ENCODE measurements at regions not wholly inside any gene's neighbourhood (a gene's known extent, or its start where the extent isn't known, plus 50 kb on each side); places are given as distances from the start of the nearest gene placed in this dataset.

DNA sequence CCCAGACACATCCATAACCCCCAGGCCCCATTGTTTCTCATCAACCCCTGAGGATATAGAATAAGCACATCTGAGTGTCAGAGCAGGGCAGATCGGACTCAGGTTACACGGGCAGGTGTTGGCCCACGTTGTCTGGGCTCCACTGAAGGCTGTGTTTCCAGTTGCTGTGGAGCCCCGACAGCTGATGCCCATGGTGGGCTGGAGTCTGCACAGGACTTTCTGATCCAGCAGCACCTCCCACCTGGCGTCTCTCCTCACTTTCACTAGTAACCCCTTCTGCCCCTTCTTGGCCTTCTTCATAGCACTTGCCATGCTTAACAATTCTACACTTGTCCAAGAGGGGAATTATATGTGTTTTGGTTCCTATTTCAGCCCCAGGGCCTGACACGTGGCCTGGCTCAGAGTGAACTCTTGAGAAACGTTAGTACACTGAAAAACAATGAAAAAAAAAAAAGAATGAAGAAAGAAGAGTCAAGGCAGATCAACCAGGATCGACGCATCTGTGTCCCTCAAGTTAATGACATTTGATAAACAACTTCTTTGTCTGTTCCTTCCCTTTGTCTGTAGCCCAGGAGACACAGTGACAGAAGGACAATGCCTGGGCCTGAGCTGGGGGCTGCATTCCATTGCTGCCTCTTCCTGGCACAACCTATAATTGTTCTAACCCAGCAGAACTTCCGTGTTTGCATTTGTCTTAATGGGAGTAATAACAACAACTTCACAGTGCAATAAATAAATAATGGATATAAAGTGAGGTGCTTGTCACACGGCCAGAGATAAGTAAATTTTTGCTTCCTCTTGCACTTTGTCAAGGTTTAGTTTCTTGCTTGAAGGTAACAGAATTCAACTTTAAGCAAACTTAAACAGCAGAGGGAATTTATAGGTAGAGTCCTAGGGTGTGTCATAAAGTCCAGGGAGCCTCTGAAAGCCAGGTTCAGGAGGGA is 224.2 kb upstream of the SSTR4 start:
- Histone ChIP-seq H3K4me1 (ENCODE audit: control insufficient read depth in 2 of 2, insufficient read depth in 2 of 2, low read length in 2 of 2) (no peaks in the 10 kb centered on the region), H3K27me3 (ENCODE audit: control insufficient read depth in 2 of 2, insufficient read depth in 2 of 2, low read length in 2 of 2) (no peaks in the 10 kb centered on the region), H3K36me3 (ENCODE audit: control insufficient read depth in 2 of 2, insufficient read depth in 2 of 2, low read length in 2 of 2) (no peaks in the 10 kb centered on the region), H3K9ac (ENCODE audit: low read depth in 1 of 2, low read length in 2 of 2) (no peak overlapping the region), H3K4me3 (ENCODE audit: low read length in 2 of 2) (no peak overlapping the region), H3K9me3 (ENCODE audit: control insufficient read depth in 2 of 2, low read length in 2 of 2) (no peaks in the 10 kb centered on the region), H3K27ac (ENCODE audit: low read depth in 2 of 2, low read length in 2 of 2) (no peak overlapping the region)

- Histone ChIP-seq H3K27me3 (ENCODE audit: control insufficient read depth in 2 of 2, insufficient read depth in 2 of 2, low read length in 2 of 2) (no peaks in the 10 kb centered on the region), H3K9ac (ENCODE audit: low read depth in 1 of 2, low read length in 2 of 2) (no peak overlapping the region), H3K27ac (ENCODE audit: low read depth in 2 of 2, low read length in 2 of 2) (no peak overlapping the region), H3K4me1 (ENCODE audit: control insufficient read depth in 2 of 2, insufficient read depth in 2 of 2, low read length in 2 of 2) (no peaks in the 10 kb centered on the region), H3K36me3 (ENCODE audit: control insufficient read depth in 2 of 2, insufficient read depth in 2 of 2, low read length in 2 of 2) (no peaks in the 10 kb centered on the region), H3K9me3 (ENCODE audit: control insufficient read depth in 2 of 2, low read length in 2 of 2) (no peaks in the 10 kb centered on the region), H3K4me3 (ENCODE audit: low read length in 2 of 2) (no peak overlapping the region)
These were observed 220.5 kb upstream of the SSTR4 start for GRCh38 chr20:22814471-22815205.

- H3K27ac ChIP-seq (ENCODE audit: low read depth in 2 of 2, low read length in 2 of 2): no peak overlapping the region
- H3K9ac ChIP-seq (ENCODE audit: low read depth in 1 of 2, low read length in 2 of 2): no peak overlapping the region
- no peaks in the 10 kb centered on the region for H3K36me3 ChIP-seq (ENCODE audit: control insufficient read depth in 2 of 2, insufficient read depth in 2 of 2, low read length in 2 of 2)
These were observed 219.9 kb upstream of the SSTR4 start for GRCh38 chr20:22815206-22815551.

GRCh38 chr20:22815603-22816315 is 219.4 kb upstream of the SSTR4 start:
- Histone ChIP-seq H3K4me3 (ENCODE audit: low read length in 2 of 2) (no peak overlapping the region), H3K36me3 (ENCODE audit: control insufficient read depth in 2 of 2, insufficient read depth in 2 of 2, low read length in 2 of 2) (no peaks in the 10 kb centered on the region), H3K4me1 (ENCODE audit: control insufficient read depth in 2 of 2, insufficient read depth in 2 of 2, low read length in 2 of 2) (no peaks in the 10 kb centered on the region), H3K9ac (ENCODE audit: low read depth in 1 of 2, low read length in 2 of 2) (no peak overlapping the region), H3K9me3 (ENCODE audit: control insufficient read depth in 2 of 2, low read length in 2 of 2) (no peaks in the 10 kb centered on the region), H3K27ac (ENCODE audit: low read depth in 2 of 2, low read length in 2 of 2) (no peak overlapping the region), H3K27me3 (ENCODE audit: control insufficient read depth in 2 of 2, insufficient read depth in 2 of 2, low read length in 2 of 2) (no peaks in the 10 kb centered on the region)

More at GRCh38 chr20:22815206-22815551, 219.9 kb upstream of the SSTR4 start:
- H3K4me3 ChIP-seq (ENCODE audit: low read length in 2 of 2): no peak overlapping the region
- no peaks in the 10 kb centered on the region for H3K4me1 ChIP-seq (ENCODE audit: control insufficient read depth in 2 of 2, insufficient read depth in 2 of 2, low read length in 2 of 2)
- no peaks in the 10 kb centered on the region for H3K27me3 ChIP-seq (ENCODE audit: control insufficient read depth in 2 of 2, insufficient read depth in 2 of 2, low read length in 2 of 2)
- no peaks in the 10 kb centered on the region for H3K9me3 ChIP-seq (ENCODE audit: control insufficient read depth in 2 of 2, low read length in 2 of 2)

DNA sequence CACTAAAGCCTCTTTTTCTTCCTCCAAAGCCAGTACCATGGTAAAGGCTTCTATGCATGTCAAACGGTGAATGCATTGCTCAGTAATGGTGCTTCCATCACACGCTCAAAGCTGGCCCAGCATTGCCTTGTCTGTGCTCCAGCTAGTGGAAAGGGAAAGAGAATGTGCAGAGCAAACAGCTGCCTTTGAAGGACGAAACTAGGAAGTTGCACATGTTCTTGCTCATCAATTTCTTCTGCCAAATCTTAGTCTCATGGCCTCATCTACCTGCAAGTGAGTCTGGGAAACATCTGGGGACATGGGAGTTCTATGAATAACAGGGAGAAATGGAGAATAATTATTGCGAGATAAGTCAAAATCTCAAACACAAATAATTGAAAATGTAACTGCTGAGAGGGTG is 216.5 kb upstream of the SSTR4 start:
- H3K4me1 ChIP-seq (ENCODE audit: control insufficient read depth in 2 of 2, insufficient read depth in 2 of 2, low read length in 2 of 2): peaks cover 0 to 2% of the 10 kb centered on the region in 2 donors
- H3K36me3 ChIP-seq (ENCODE audit: control insufficient read depth in 2 of 2, insufficient read depth in 2 of 2, low read length in 2 of 2): no peaks in the 10 kb centered on the region
- H3K27ac ChIP-seq (ENCODE audit: low read depth in 2 of 2, low read length in 2 of 2): no peak overlapping the region
- no peak overlapping the region for H3K9ac ChIP-seq (ENCODE audit: low read depth in 1 of 2, low read length in 2 of 2)
- no peaks in the 10 kb centered on the region for H3K27me3 ChIP-seq (ENCODE audit: control insufficient read depth in 2 of 2, insufficient read depth in 2 of 2, low read length in 2 of 2)
- no peaks in the 10 kb centered on the region for H3K9me3 ChIP-seq (ENCODE audit: control insufficient read depth in 2 of 2, low read length in 2 of 2)
- no peak overlapping the region for H3K4me3 ChIP-seq (ENCODE audit: low read length in 2 of 2)

DNA sequence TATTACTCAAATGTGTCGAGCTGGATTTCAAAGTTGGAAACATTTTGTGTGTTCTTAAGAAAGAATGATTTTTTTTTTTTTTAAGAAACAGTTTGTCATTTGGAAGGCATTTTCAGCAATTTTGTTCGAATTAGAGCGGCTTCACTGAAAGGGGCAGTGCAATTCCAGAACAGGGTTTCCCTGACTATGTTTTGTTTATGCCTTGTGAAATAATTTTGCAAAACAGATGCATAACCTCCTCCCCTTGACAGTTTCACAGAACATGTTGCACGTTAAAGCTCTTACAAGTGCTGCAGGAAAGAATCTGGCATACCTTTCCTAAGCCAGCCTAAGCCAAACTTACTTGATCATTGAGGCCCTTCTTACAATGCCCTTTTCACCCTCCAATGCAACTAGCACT is 216.0 kb upstream of the SSTR4 start:
- no peak overlapping the region for H3K9ac ChIP-seq (ENCODE audit: low read depth in 1 of 2, low read length in 2 of 2)
- no peaks in the 10 kb centered on the region for H3K9me3 ChIP-seq (ENCODE audit: control insufficient read depth in 2 of 2, low read length in 2 of 2)
- H3K4me1 ChIP-seq (ENCODE audit: control insufficient read depth in 2 of 2, insufficient read depth in 2 of 2, low read length in 2 of 2): peaks cover 0 to 2% of the 10 kb centered on the region in 2 donors
- H3K36me3 ChIP-seq (ENCODE audit: control insufficient read depth in 2 of 2, insufficient read depth in 2 of 2, low read length in 2 of 2): no peaks in the 10 kb centered on the region
- H3K27me3 ChIP-seq (ENCODE audit: control insufficient read depth in 2 of 2, insufficient read depth in 2 of 2, low read length in 2 of 2): no peaks in the 10 kb centered on the region
- H3K4me3 ChIP-seq (ENCODE audit: low read length in 2 of 2): no peak overlapping the region
- H3K27ac ChIP-seq (ENCODE audit: low read depth in 2 of 2, low read length in 2 of 2): no peak overlapping the region

DNA sequence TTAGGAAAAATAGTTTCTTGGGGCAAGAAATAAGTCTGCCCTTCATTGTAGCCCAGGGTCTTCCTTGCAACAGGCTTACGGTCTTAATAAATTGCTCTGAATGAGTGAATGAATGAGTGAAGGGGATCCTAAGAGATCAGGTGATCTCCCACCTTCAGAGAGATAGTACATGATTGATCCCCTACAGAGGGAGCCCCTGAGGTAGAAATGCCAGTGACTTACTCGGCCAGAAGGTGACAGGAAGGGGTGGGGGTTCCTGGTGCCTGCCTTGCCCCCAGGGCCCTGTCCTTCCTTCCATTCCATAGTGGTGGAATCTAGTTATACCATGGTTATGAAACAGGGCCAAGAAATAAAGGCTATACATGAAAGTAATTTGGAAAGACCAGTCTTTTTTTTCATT is 215.3 kb upstream of the SSTR4 start:
- Histone ChIP-seq H3K36me3 (ENCODE audit: control insufficient read depth in 2 of 2, insufficient read depth in 2 of 2, low read length in 2 of 2) (no peaks in the 10 kb centered on the region), H3K9ac (ENCODE audit: low read depth in 1 of 2, low read length in 2 of 2) (no peak overlapping the region), H3K27ac (ENCODE audit: low read depth in 2 of 2, low read length in 2 of 2) (no peak overlapping the region), H3K4me1 (ENCODE audit: control insufficient read depth in 2 of 2, insufficient read depth in 2 of 2, low read length in 2 of 2) (peaks cover 0 to 2% of the 10 kb centered on the region in 2 donors), H3K27me3 (ENCODE audit: control insufficient read depth in 2 of 2, insufficient read depth in 2 of 2, low read length in 2 of 2) (no peaks in the 10 kb centered on the region), H3K9me3 (ENCODE audit: control insufficient read depth in 2 of 2, low read length in 2 of 2) (no peaks in the 10 kb centered on the region), H3K4me3 (ENCODE audit: low read length in 2 of 2) (no peak overlapping the region)

DNA sequence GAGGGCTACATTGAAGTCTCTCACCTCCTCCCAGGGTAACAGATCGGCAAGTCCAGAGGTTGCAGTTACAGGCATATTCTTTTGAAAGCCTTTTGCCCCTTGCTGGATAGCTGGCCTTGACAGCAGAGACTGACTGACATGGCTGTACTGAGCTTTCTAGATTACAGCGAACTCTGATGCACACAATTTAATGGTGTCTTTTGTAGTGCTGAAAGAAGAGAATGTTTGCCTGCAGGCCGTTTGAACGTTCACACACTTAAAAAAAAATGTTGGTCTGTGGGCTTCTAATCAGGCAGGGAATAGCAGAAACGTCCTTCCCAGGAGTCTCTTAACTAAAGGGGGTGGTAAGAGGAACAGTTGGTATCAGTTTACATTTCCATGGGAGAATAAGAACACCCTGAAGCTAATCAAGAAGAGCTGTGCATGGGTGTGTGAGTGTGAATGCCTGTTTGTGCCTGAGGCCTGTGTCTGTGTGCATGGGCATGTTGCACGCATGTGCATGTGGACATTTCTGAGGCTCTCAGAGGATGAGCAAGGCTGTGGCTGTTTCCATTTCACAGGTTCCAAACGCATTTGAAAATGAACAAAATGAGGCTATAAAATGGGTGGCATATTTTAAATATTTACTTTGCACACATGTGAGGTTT is 213.9 kb upstream of the SSTR4 start:
- peaks cover 0 to 2% of the 10 kb centered on the region in 2 donors for H3K4me1 ChIP-seq (ENCODE audit: control insufficient read depth in 2 of 2, insufficient read depth in 2 of 2, low read length in 2 of 2)
- no peak overlapping the region for H3K4me3 ChIP-seq (ENCODE audit: low read length in 2 of 2)
- H3K27ac ChIP-seq (ENCODE audit: low read depth in 2 of 2, low read length in 2 of 2): no peak overlapping the region
- no peaks in the 10 kb centered on the region for H3K36me3 ChIP-seq (ENCODE audit: control insufficient read depth in 2 of 2, insufficient read depth in 2 of 2, low read length in 2 of 2)
- H3K9me3 ChIP-seq (ENCODE audit: control insufficient read depth in 2 of 2, low read length in 2 of 2): no peaks in the 10 kb centered on the region
- H3K27me3 ChIP-seq (ENCODE audit: control insufficient read depth in 2 of 2, insufficient read depth in 2 of 2, low read length in 2 of 2): no peaks in the 10 kb centered on the region
- H3K9ac ChIP-seq (ENCODE audit: low read depth in 1 of 2, low read length in 2 of 2): no peak overlapping the region

DNA sequence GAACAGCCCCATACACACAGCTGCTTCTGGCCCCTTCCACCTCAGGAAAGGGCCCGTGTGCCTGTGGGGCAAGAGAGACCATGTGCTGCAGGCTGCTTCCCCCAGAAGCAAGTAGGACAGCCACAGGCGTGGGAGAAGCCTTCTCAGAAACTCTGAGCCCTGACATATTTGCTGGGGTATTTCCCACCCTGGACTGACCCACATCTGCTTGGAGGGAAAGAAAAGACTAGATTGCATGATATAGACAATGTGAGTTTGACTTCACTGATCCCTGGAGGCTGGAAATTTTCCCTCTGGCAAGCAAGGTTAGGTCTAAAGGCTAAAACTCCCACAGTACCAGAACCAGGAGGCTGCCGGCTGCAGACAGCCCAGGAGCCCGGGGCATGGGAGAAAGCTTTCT is 213.3 kb upstream of the SSTR4 start:
- Histone ChIP-seq H3K27ac (ENCODE audit: low read depth in 2 of 2, low read length in 2 of 2) (no peak overlapping the region), H3K9ac (ENCODE audit: low read depth in 1 of 2, low read length in 2 of 2) (no peak overlapping the region), H3K4me1 (ENCODE audit: control insufficient read depth in 2 of 2, insufficient read depth in 2 of 2, low read length in 2 of 2) (peaks cover 0 to 2% of the 10 kb centered on the region in 2 donors), H3K4me3 (ENCODE audit: low read length in 2 of 2) (no peak overlapping the region), H3K36me3 (ENCODE audit: control insufficient read depth in 2 of 2, insufficient read depth in 2 of 2, low read length in 2 of 2) (no peaks in the 10 kb centered on the region), H3K27me3 (ENCODE audit: control insufficient read depth in 2 of 2, insufficient read depth in 2 of 2, low read length in 2 of 2) (no peaks in the 10 kb centered on the region), H3K9me3 (ENCODE audit: control insufficient read depth in 2 of 2, low read length in 2 of 2) (no peaks in the 10 kb centered on the region)
